ENCODE measurements at regions not wholly inside any gene's neighbourhood (a gene's known extent, or its start where the extent isn't known, plus 50 kb on each side); places are given as distances from the start of the nearest gene placed in this dataset.

DNA sequence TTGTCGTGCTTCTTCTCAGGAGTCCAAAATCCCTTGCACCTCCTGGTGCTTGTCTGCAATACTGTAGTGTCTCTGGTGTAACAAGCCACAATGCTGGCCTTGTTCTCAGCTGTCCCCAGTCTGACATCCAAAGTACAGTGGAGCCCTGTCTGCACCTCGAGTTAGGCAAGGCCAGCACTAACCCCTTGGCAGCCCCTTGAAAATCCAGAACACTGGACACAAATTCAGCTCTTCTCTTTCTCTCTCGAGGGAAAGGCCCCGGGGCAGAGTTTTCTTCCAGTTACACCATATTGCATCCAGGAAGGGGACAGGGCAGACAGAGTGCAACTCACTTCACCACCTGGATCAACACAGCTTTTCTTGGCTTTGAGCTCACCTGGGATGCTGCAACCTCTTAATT is 91.3 kb upstream of the ATP10A start:
- Histone ChIP-seq H3K9ac (ENCODE audit: low read length) (no peak overlapping the region), H3K27me3 (replicated peaks in 1 of 4; ENCODE audit: control extremely low read depth in 1 of 4, control insufficient read depth in 3 of 4, insufficient read depth in 4 of 4, low read length in 3 of 4) (peaks cover 0 to 17% (median 0%) of the 10 kb centered on the region in 4 experiments), H3K9me3 (ENCODE audit: control extremely low read depth in 1 of 3, control insufficient read depth in 2 of 3, insufficient read depth in 1 of 3, low read length in 2 of 3) (peaks cover 0 to 16% (median 0%) of the 10 kb centered on the region in 3 donors), H3K79me2 (ENCODE audit: control insufficient read depth, insufficient read depth, low read length) (no peaks in the 10 kb centered on the region), H3K36me3 (replicated peaks in 1 of 2; ENCODE audit: control extremely low read depth in 1 of 2, control insufficient read depth in 1 of 2, extremely low read depth in 1 of 2, insufficient read depth in 2 of 2, low read length in 1 of 2) (no peaks in the 10 kb centered on the region), H3K4me2 (replicated peaks; ENCODE audit: low read depth, low read length, poor library complexity, severe bottlenecking) (no peak overlapping the region), H3K4me1 (ENCODE audit: control insufficient read depth in 2 of 2, insufficient read depth in 2 of 2, low read length in 2 of 2) (no peaks in the 10 kb centered on the region), H4K20me1 (ENCODE audit: control insufficient read depth, insufficient read depth, low read length, poor library complexity, severe bottlenecking) (no peaks in the 10 kb centered on the region), H3K4me3 (ENCODE audit: control extremely low read depth in 1 of 5, extremely low read depth in 1 of 5, insufficient read depth in 1 of 5, low read depth in 2 of 5, low read length in 4 of 5) (no peak overlapping the region), H3K27ac (ENCODE audit: low read length in 2 of 2) (no peak overlapping the region), H2AFZ (ENCODE audit: insufficient read depth, low read depth, low read length, poor library complexity, severe bottlenecking) (no peak overlapping the region)
- POLR2A ChIA-PET: no interaction called here
- no peak for ATAC-seq (ENCODE audit: low read depth)
- CTCF ChIA-PET: no interaction called here
- Mint-ChIP-seq H3K27me3 (peaks cover 10% of the 10 kb centered on the region), H3K4me1 (no peaks in the 10 kb centered on the region), H3K4me3 (no peak overlapping the region), H3K9me3 (ENCODE audit: insufficient read depth) (peaks cover 6% of the 10 kb centered on the region), H3K27ac (no peak overlapping the region)
- no peak for TF ChIP-seq EZH2 (IDR thresholded peaks at IDR 0.05; ENCODE audit: borderline replicate concordance, insufficient read depth, low read depth, low read length, poor library complexity, severe bottlenecking)
- TF ChIP-seq, protein P1, sequence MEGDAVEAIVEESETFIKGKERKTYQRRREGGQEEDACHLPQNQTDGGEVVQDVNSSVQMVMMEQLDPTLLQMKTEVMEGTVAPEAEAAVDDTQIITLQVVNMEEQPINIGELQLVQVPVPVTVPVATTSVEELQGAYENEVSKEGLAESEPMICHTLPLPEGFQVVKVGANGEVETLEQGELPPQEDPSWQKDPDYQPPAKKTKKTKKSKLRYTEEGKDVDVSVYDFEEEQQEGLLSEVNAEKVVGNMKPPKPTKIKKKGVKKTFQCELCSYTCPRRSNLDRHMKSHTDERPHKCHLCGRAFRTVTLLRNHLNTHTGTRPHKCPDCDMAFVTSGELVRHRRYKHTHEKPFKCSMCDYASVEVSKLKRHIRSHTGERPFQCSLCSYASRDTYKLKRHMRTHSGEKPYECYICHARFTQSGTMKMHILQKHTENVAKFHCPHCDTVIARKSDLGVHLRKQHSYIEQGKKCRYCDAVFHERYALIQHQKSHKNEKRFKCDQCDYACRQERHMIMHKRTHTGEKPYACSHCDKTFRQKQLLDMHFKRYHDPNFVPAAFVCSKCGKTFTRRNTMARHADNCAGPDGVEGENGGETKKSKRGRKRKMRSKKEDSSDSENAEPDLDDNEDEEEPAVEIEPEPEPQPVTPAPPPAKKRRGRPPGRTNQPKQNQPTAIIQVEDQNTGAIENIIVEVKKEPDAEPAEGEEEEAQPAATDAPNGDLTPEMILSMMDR (IDR thresholded peaks at IDR 0.05): no peak
- intact Hi-C loops (cut with micrococcal nuclease): no loop called here
- 75% methylated on average over 4 of the region's 4 CpGs for WGBS (ENCODE audit: insufficient coverage)
- DNase-seq: no peak

DNA sequence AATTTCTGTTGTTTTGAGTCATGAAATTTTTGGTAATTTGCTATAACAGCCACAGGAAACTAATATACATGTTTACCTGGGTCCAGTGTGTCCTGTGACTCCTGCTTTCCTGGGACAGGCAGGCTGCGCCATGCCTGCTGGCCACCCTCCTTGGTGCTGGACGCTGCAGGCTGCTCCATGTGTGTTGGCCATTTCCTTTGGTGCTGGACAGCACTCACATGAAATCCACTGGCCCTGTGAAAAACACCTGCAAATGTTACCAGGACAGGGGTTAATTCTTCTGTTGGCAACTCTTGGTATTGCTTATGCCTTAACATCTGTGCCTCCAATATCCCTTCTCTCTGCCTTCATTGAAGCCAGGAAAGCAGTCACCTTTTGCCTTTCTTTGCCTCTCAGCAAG is 86.9 kb upstream of the ATP10A start:
- Histone ChIP-seq H3K9me3 (ENCODE audit: control extremely low read depth in 1 of 3, control insufficient read depth in 2 of 3, insufficient read depth in 1 of 3, low read length in 2 of 3) (peaks cover 0 to 29% (median 0%) of the 10 kb centered on the region in 3 donors), H3K4me2 (replicated peaks; ENCODE audit: low read depth, low read length, poor library complexity, severe bottlenecking) (no peak overlapping the region), H3K79me2 (ENCODE audit: control insufficient read depth, insufficient read depth, low read length) (no peaks in the 10 kb centered on the region), H2AFZ (ENCODE audit: insufficient read depth, low read depth, low read length, poor library complexity, severe bottlenecking) (no peak overlapping the region), H3K27me3 (replicated peaks in 1 of 4; ENCODE audit: control extremely low read depth in 1 of 4, control insufficient read depth in 3 of 4, insufficient read depth in 4 of 4, low read length in 3 of 4) (no peaks in the 10 kb centered on the region), H3K9ac (ENCODE audit: low read length) (no peak overlapping the region), H3K27ac (ENCODE audit: low read length in 2 of 2) (no peak overlapping the region), H4K20me1 (ENCODE audit: control insufficient read depth, insufficient read depth, low read length, poor library complexity, severe bottlenecking) (no peaks in the 10 kb centered on the region), H3K36me3 (replicated peaks in 1 of 2; ENCODE audit: control extremely low read depth in 1 of 2, control insufficient read depth in 1 of 2, extremely low read depth in 1 of 2, insufficient read depth in 2 of 2, low read length in 1 of 2) (no peaks in the 10 kb centered on the region), H3K4me3 (ENCODE audit: control extremely low read depth in 1 of 5, extremely low read depth in 1 of 5, insufficient read depth in 1 of 5, low read depth in 2 of 5, low read length in 4 of 5) (no peak overlapping the region), H3K4me1 (ENCODE audit: control insufficient read depth in 2 of 2, insufficient read depth in 2 of 2, low read length in 2 of 2) (peaks cover 3 to 19% of the 10 kb centered on the region in 2 donors)
- Mint-ChIP-seq H3K27me3 (no peaks in the 10 kb centered on the region), H3K4me1 (peaks cover 14% of the 10 kb centered on the region), H3K4me3 (no peak overlapping the region), H3K9me3 (ENCODE audit: insufficient read depth) (peaks cover 6% of the 10 kb centered on the region), H3K27ac (no peak overlapping the region)
- intact Hi-C loops (cut with micrococcal nuclease): no loop called here
- WGBS (ENCODE audit: insufficient coverage): 100% methylated on average over 2 of the region's 2 CpGs
- POLR2A ChIA-PET: no interaction called here
- DNase-seq (no peak), ATAC-seq (ENCODE audit: low read depth) (no peak)
- CTCF ChIA-PET: no interaction called here
- TF ChIP-seq EZH2 (IDR thresholded peaks at IDR 0.05; ENCODE audit: borderline replicate concordance, insufficient read depth, low read depth, low read length, poor library complexity, severe bottlenecking): no peak
- TF ChIP-seq, protein P1 (IDR thresholded peaks at IDR 0.05): no peak
